ENCODE measurements at regions not wholly inside any gene's neighbourhood (a gene's known extent, or its start where the extent isn't known, plus 50 kb on each side); places are given as distances from the start of the nearest gene placed in this dataset.

GRCh38 chr14:104364830-104365229, 214.7 kb upstream of the C14orf180 start:
- ChIA-PET CTCF (no interaction called here), POLR2A (no interaction called here)
- DNase-seq (ENCODE audit: extremely low spot score) = no peak
- TF ChIP-seq ZNF384 (IDR thresholded peaks at IDR 0.05) = no peak
- no peak for TF ChIP-seq TARDBP (IDR thresholded peaks at IDR 0.05)
- TF ChIP-seq L3MBTL2 (conservative IDR thresholded peaks at IDR 0.05) = no peak
- TF ChIP-seq FOXK2 (IDR thresholded peaks at IDR 0.05) = no peak
- no peak for TF ChIP-seq ELF4 (IDR thresholded peaks at IDR 0.05)
- no peak for TF ChIP-seq PKNOX1 (IDR thresholded peaks at IDR 0.05)
- TF ChIP-seq FOXA1 (IDR thresholded peaks at IDR 0.05) = no peak
- no peak for TF ChIP-seq HDGF (IDR thresholded peaks at IDR 0.05; ENCODE audit: borderline replicate concordance)
- no peak for TF ChIP-seq SUZ12 (IDR thresholded peaks at IDR 0.05)
- TF ChIP-seq FOXM1 (IDR thresholded peaks at IDR 0.05; ENCODE audit: borderline replicate concordance) = no peak
- no peak for TF ChIP-seq BHLHE40 (IDR thresholded peaks at IDR 0.05; ENCODE audit: borderline replicate concordance)
- no peak for TF ChIP-seq LEF1 (IDR thresholded peaks at IDR 0.05; ENCODE audit: borderline replicate concordance)
- TF ChIP-seq NFRKB (IDR thresholded peaks at IDR 0.05) = no peak
- no peak for TF ChIP-seq ARNT (IDR thresholded peaks at IDR 0.05)

DNA sequence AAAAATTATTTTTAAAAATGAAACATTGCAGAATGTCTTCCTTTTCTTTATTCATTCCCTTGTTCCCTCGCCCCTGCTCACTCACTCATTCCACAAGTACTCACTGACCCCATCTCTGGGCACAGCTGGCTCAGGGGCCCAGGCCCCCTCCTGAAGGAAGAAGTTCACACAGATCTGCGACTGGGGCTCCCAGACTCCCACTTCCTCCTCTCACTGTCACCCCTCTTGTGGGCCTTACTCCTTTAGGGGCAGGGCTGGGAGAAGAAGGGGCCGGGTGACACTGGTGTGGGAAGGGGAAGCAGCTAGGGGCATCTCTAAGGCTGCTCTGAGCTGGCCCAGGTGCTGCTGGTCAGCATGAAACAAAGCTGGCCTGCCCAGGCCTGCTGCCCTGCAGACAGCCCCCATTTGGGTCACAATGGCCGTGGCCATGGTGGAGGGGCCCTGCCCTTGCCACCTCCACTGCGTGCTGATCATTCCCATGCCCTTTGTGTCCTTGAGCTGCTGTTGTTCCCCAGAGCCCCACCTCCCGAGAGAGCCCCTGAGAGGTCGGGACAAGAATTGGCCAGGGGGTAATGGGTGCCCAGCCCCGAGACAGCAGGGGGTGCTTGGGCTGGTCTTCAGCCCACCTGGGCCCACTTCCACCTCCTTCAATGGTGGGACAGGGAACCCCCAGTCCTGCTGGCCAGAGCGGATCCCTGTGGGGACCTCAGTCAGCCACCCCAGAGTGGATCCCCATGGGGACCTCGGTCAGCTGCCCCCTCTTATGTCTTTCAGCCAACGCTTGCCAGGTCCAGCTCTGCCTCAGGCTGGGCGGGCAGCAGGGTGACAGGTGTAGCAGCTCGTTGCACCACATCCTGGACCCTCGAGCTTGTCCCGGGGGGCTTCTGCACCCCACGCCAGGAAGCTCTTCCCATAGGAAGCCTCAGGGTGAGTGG, 212.4 kb upstream of the C14orf180 start:
- DNase-seq (ENCODE audit: extremely low spot score) = no peak
- ChIA-PET POLR2A (no interaction called here), CTCF (no interaction called here)

GRCh38 chr14:104367866-104368750, 211.5 kb upstream of the C14orf180 start:
- POLR2A ChIA-PET = no interaction called here

More for the DNA sequence above, 212.4 kb upstream of the C14orf180 start:
- TF ChIP-seq PKNOX1 (IDR thresholded peaks at IDR 0.05) (no peak), FOXA1 (IDR thresholded peaks at IDR 0.05) (no peak), LEF1 (IDR thresholded peaks at IDR 0.05; ENCODE audit: borderline replicate concordance) (no peak), SUZ12 (IDR thresholded peaks at IDR 0.05) (no peak), L3MBTL2 (conservative IDR thresholded peaks at IDR 0.05) (no peak), ZNF384 (IDR thresholded peaks at IDR 0.05) (no peak), FOXK2 (IDR thresholded peaks at IDR 0.05) (no peak), TARDBP (IDR thresholded peaks at IDR 0.05) (no peak)

DNA sequence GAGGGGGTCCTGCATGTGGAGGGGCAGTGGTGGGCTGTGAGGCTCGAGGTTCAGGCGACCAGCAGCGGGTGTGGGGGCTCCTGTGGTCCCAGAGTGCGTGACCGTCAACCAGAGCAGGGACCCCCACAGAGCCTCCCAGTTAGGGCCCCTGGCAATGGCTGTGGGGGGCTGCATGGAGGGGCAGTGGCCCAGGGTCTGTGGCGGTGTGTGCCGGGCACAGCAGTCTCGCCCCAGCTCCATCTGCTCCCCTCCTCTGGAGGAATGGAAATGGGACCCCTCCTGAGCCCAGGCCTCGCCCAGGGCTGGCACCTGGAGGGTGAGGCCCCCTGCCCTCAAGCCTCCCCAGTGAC, 210.8 kb upstream of the C14orf180 start:
- TF ChIP-seq ZNF384 (IDR thresholded peaks at IDR 0.05) (no peak), SP1 (IDR thresholded peaks at IDR 0.05) (no peak), BHLHE40 (IDR thresholded peaks at IDR 0.05; ENCODE audit: borderline replicate concordance) (no peak), CTBP1 (IDR thresholded peaks at IDR 0.05; ENCODE audit: borderline replicate concordance) (no peak), TARDBP (IDR thresholded peaks at IDR 0.05) (no peak), NFRKB (IDR thresholded peaks at IDR 0.05) (no peak), HDGF (IDR thresholded peaks at IDR 0.05; ENCODE audit: borderline replicate concordance) (no peak), FOXA1 (IDR thresholded peaks at IDR 0.05) (no peak), FOXK2 (IDR thresholded peaks at IDR 0.05) (no peak), PKNOX1 (IDR thresholded peaks at IDR 0.05) (no peak)
- ChIA-PET CTCF (no interaction called here), POLR2A (no interaction called here)
- DNase-seq (ENCODE audit: extremely low spot score) = no peak

More at GRCh38 chr14:104367866-104368750, 211.5 kb upstream of the C14orf180 start:
- CTCF ChIA-PET = no interaction called here
- TF ChIP-seq ARNT (IDR thresholded peaks at IDR 0.05) (no peak), SUZ12 (IDR thresholded peaks at IDR 0.05) (no peak), SP1 (IDR thresholded peaks at IDR 0.05) (no peak), BHLHE40 (IDR thresholded peaks at IDR 0.05; ENCODE audit: borderline replicate concordance) (no peak), NFRKB (IDR thresholded peaks at IDR 0.05) (no peak), PKNOX1 (IDR thresholded peaks at IDR 0.05) (no peak), FOXA1 (IDR thresholded peaks at IDR 0.05) (no peak), ELF4 (IDR thresholded peaks at IDR 0.05) (no peak), LEF1 (IDR thresholded peaks at IDR 0.05; ENCODE audit: borderline replicate concordance) (no peak)
- DNase-seq (ENCODE audit: extremely low spot score) = no peak

GRCh38 chr14:104369208-104369607, 210.4 kb upstream of the C14orf180 start:
- TF ChIP-seq CTBP1 (IDR thresholded peaks at IDR 0.05; ENCODE audit: borderline replicate concordance) (no peak), PKNOX1 (IDR thresholded peaks at IDR 0.05) (no peak), ELF4 (IDR thresholded peaks at IDR 0.05) (no peak), BHLHE40 (IDR thresholded peaks at IDR 0.05; ENCODE audit: borderline replicate concordance) (no peak), TARDBP (IDR thresholded peaks at IDR 0.05) (no peak), ZNF384 (IDR thresholded peaks at IDR 0.05) (no peak), FOXK2 (IDR thresholded peaks at IDR 0.05) (no peak), ARNT (IDR thresholded peaks at IDR 0.05) (no peak), NFRKB (IDR thresholded peaks at IDR 0.05) (no peak), SUZ12 (IDR thresholded peaks at IDR 0.05) (no peak), FOXA1 (IDR thresholded peaks at IDR 0.05) (no peak), FOXM1 (IDR thresholded peaks at IDR 0.05; ENCODE audit: borderline replicate concordance) (no peak), LEF1 (IDR thresholded peaks at IDR 0.05; ENCODE audit: borderline replicate concordance) (no peak), L3MBTL2 (conservative IDR thresholded peaks at IDR 0.05) (no peak), HDGF (IDR thresholded peaks at IDR 0.05; ENCODE audit: borderline replicate concordance) (no peak), SP1 (IDR thresholded peaks at IDR 0.05) (no peak)
- DNase-seq (ENCODE audit: extremely low spot score) = no peak
- ChIA-PET POLR2A (no interaction called here), CTCF (no interaction called here)

Measured in HEK293T (cell line).